WTC11 (cell line): ENCODE measurements at regions not wholly inside any gene's neighbourhood (a gene's known extent, or its start where the extent isn't known, plus 50 kb on each side); places are given as distances from the start of the nearest gene placed in this dataset.
A peak's percentile ranks its signal among the peaks of the same experiment; 100 is the strongest.

Experiments used
- CBFB ChIP-seq: sonication (generic); formaldehyde crosslinking; IDR thresholded peaks from 2 replicates; pipeline ENCODE4 v1.8.1; 2022; ENCODE audit warnings: mild to moderate bottlenecking, low read depth, missing genetic modification reagents
- CREM ChIP-seq: sonication (generic); formaldehyde crosslinking; IDR thresholded peaks from 2 replicates; pipeline ENCODE4 v1.8.1; 2022; ENCODE audit warnings: mild to moderate bottlenecking, missing genetic modification reagents, moderate library complexity
- EMX1 ChIP-seq: fragments of 250-450 bp; sonication (Bioruptor Pico); IDR thresholded peaks from 2 replicates; pipeline ENCODE4 v1.8.0; 2021; ENCODE audit warnings: mild to moderate bottlenecking
- ETV6 ChIP-seq: sonication (generic); formaldehyde crosslinking; IDR thresholded peaks from 2 replicates; pipeline ENCODE4 v1.8.1; 2022; ENCODE audit warnings: mild to moderate bottlenecking, missing genetic modification reagents
- FOXK1 ChIP-seq: sonication (generic); formaldehyde crosslinking; IDR thresholded peaks from 2 replicates; pipeline ENCODE4 v1.8.0; 2022; ENCODE audit warnings: mild to moderate bottlenecking, moderate library complexity, missing genetic modification reagents
- HMGA2 ChIP-seq: fragments of 250-450 bp; sonication (Bioruptor Pico); IDR thresholded peaks from 2 replicates; pipeline ENCODE4 v1.4.0; 2021; ENCODE audit warnings: mild to moderate bottlenecking, moderate library complexity
- IRF2 ChIP-seq: sonication (generic); formaldehyde crosslinking; IDR thresholded peaks from 2 replicates; pipeline ENCODE4 v1.8.0; 2022; ENCODE audit warnings: low read depth, missing genetic modification reagents, borderline replicate concordance
- JUN ChIP-seq: sonication (generic); formaldehyde crosslinking; IDR thresholded peaks from 2 replicates; pipeline ENCODE4 v1.8.0; 2023; ENCODE audit warnings: mild to moderate bottlenecking, missing genetic modification reagents
- KAT7 ChIP-seq: sonication (generic); formaldehyde crosslinking; IDR thresholded peaks from 2 replicates; pipeline ENCODE4 v1.8.1; 2023; ENCODE audit warnings: missing genetic modification reagents, mild to moderate bottlenecking, borderline replicate concordance
- MXD4 ChIP-seq: fragments of 250-450 bp; sonication (Bioruptor Pico); IDR thresholded peaks from 2 replicates; pipeline ENCODE4 v1.8.0; 2021; ENCODE audit warnings: mild to moderate bottlenecking, moderate library complexity, borderline replicate concordance
- NFE2L1 ChIP-seq: sonication (generic); formaldehyde crosslinking; IDR thresholded peaks from 2 replicates; pipeline ENCODE4 v1.8.1; 2023; ENCODE audit warnings: missing genetic modification reagents
- OVOL2 ChIP-seq: fragments of 250-450 bp; sonication (Bioruptor Pico); IDR thresholded peaks from 2 replicates; pipeline ENCODE4 v1.9.0; 2021; ENCODE audit warnings: mild to moderate bottlenecking, borderline replicate concordance
- RELA ChIP-seq: sonication (generic); formaldehyde crosslinking; IDR thresholded peaks from 2 replicates; pipeline ENCODE4 v1.8.1; 2022; ENCODE audit warnings: missing genetic modification reagents, mild to moderate bottlenecking, borderline replicate concordance
- ZBTB21 ChIP-seq: sonication (generic); formaldehyde crosslinking; IDR thresholded peaks from 2 replicates; pipeline ENCODE4 v1.8.1; 2023; ENCODE audit warnings: mild to moderate bottlenecking, missing genetic modification reagents, borderline replicate concordance
- ZNF263 ChIP-seq: sonication (generic); formaldehyde crosslinking; IDR thresholded peaks from 2 replicates; pipeline ENCODE4 v1.8.1; 2022; ENCODE audit warnings: low read depth, mild to moderate bottlenecking, moderate library complexity, missing genetic modification reagents
- ZNF317 ChIP-seq: sonication (generic); formaldehyde crosslinking; IDR thresholded peaks from 2 replicates; pipeline ENCODE4 v1.8.1; 2023; ENCODE audit warnings: low read depth, mild to moderate bottlenecking, moderate library complexity, missing genetic modification reagents, borderline replicate concordance
- ZNF416 ChIP-seq: fragments of 250-450 bp; sonication (Bioruptor Pico); IDR thresholded peaks from 2 replicates; pipeline ENCODE4 v1.9.0; 2021; ENCODE audit warnings: mild to moderate bottlenecking, inconsistent platforms
- TF ChIP-seq, protein P1 (sequence below): sonication (generic); formaldehyde crosslinking; IDR thresholded peaks from 2 replicates; pipeline ENCODE4 v1.8.1; 2022; ENCODE audit warnings: low read depth, mild to moderate bottlenecking, moderate library complexity, missing genetic modification reagents, borderline replicate concordance
- TF ChIP-seq, protein P2 (sequence below): sonication (generic); formaldehyde crosslinking; IDR thresholded peaks from 2 replicates; pipeline ENCODE4 v1.8.1; 2023; ENCODE audit warnings: mild to moderate bottlenecking, missing genetic modification reagents, moderate library complexity
- TF ChIP-seq, protein P3 (sequence below): fragments of 250-450 bp; sonication (Bioruptor Pico); IDR thresholded peaks from 2 replicates; pipeline ENCODE4 v1.9.0; 2021; ENCODE audit warnings: moderate library complexity, mild to moderate bottlenecking, inconsistent platforms, borderline replicate concordance
- TF ChIP-seq, protein P4 (sequence below): sonication (generic); formaldehyde crosslinking; IDR thresholded peaks from 2 replicates; pipeline ENCODE4 v1.8.0; 2022; ENCODE audit warnings: mild to moderate bottlenecking, missing genetic modification reagents
- TF ChIP-seq, protein P5 (sequence below): sonication (generic); formaldehyde crosslinking; IDR thresholded peaks from 2 replicates; pipeline ENCODE4 v1.8.0; 2023; ENCODE audit warnings: missing genetic modification reagents, mild to moderate bottlenecking, borderline replicate concordance
- TF ChIP-seq, protein P6 (sequence below): sonication (generic); formaldehyde crosslinking; IDR thresholded peaks from 2 replicates; pipeline ENCODE4 v1.8.1; 2022; ENCODE audit warnings: mild to moderate bottlenecking, missing genetic modification reagents, moderate library complexity, borderline replicate concordance
- TF ChIP-seq, protein P7 (sequence below): sonication (generic); formaldehyde crosslinking; IDR thresholded peaks from 2 replicates; pipeline ENCODE4 v1.8.0; 2023; ENCODE audit warnings: missing genetic modification reagents
- TF ChIP-seq, protein P8 (sequence below): sonication (generic); formaldehyde crosslinking; IDR thresholded peaks from 2 replicates; pipeline ENCODE4 v1.8.1; 2022; ENCODE audit warnings: low read depth, missing genetic modification reagents, borderline replicate concordance

DNA sequence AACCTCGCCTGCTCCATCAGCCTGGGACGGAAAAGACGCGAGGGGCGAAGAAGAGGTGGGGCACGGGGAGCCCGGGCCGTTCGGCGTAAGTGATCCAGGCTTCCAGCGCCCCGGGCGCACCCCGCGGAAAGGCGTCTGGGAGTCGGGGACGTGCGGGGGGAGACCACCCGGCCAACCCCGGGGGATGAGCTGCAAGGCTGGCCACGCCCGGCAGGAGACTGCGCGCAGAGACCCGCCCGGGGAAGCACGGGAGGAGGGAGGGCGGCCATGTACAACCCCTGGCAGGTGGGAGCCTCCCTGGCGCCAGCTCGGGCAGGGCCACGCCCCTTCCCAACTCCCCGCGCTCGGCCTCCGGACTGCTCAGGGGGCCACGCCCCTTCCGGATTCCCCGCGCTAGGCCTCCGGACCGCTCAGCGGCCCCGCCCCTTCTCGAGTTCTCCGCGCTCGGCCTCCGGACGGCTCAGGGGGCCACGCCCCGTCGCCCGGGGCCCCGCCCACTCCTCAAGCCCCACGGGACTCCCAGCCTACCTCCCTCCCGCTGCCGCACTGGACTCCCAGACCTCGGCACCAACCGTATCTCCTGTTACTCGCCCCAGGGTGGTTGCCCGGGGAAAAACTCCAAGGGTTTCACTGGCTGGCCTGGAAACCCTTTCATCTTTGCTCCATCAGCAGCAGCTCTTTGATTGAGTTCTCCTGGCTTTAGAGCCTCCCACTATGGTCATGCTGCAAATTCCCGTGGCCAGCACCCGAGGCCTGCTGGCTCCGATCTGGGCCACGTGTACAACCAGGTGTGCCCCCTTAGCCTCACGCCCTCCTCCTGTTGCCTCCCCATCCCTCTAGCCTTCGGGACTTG is 284.4 kb downstream of the ZEB1 start (continued):
- TF ChIP-seq, protein P1, sequence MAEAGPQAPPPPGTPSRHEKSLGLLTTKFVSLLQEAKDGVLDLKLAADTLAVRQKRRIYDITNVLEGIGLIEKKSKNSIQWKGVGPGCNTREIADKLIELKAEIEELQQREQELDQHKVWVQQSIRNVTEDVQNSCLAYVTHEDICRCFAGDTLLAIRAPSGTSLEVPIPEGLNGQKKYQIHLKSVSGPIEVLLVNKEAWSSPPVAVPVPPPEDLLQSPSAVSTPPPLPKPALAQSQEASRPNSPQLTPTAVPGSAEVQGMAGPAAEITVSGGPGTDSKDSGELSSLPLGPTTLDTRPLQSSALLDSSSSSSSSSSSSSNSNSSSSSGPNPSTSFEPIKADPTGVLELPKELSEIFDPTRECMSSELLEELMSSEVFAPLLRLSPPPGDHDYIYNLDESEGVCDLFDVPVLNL (CRISPR knock-in tag), result no peak
- no peak for TF ChIP-seq RELA
- TF ChIP-seq MXD4, result no peak
- TF ChIP-seq, protein P2, sequence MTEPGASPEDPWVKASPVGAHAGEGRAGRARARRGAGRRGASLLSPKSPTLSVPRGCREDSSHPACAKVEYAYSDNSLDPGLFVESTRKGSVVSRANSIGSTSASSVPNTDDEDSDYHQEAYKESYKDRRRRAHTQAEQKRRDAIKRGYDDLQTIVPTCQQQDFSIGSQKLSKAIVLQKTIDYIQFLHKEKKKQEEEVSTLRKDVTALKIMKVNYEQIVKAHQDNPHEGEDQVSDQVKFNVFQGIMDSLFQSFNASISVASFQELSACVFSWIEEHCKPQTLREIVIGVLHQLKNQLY (CRISPR knock-in tag), result no peak
- TF ChIP-seq KAT7 (CRISPR knock-in tag), result no peak
- TF ChIP-seq ZNF317, result no peak
- no peak for TF ChIP-seq ZNF416 (CRISPR knock-in tag)
- no peak for TF ChIP-seq OVOL2 (CRISPR knock-in tag)
- TF ChIP-seq, protein P3, sequence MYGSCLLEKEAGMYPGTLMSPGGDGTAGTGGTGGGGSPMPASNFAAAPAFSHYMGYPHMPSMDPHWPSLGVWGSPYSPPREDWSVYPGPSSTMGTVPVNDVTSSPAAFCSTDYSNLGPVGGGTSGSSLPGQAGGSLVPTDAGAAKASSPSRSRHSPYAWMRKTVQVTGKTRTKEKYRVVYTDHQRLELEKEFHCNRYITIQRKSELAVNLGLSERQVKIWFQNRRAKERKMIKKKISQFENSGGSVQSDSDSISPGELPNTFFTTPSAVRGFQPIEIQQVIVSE, result no peak
- TF ChIP-seq ETV6 (CRISPR knock-in tag), result peak; percentile 46; the same call in 1 of the 2 replicates
- no peak for TF ChIP-seq HMGA2 (CRISPR knock-in tag)
- TF ChIP-seq, protein P4, sequence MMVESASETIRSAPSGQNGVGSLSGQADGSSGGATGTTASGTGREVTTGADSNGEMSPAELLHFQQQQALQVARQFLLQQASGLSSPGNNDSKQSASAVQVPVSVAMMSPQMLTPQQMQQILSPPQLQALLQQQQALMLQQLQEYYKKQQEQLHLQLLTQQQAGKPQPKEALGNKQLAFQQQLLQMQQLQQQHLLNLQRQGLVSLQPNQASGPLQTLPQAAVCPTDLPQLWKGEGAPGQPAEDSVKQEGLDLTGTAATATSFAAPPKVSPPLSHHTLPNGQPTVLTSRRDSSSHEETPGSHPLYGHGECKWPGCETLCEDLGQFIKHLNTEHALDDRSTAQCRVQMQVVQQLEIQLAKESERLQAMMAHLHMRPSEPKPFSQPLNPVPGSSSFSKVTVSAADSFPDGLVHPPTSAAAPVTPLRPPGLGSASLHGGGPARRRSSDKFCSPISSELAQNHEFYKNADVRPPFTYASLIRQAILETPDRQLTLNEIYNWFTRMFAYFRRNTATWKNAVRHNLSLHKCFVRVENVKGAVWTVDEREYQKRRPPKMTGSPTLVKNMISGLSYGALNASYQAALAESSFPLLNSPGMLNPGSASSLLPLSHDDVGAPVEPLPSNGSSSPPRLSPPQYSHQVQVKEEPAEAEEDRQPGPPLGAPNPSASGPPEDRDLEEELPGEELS (CRISPR knock-in tag), result peak; percentile 83; the same call in 1 of the 2 replicates
- TF ChIP-seq, protein P5, sequence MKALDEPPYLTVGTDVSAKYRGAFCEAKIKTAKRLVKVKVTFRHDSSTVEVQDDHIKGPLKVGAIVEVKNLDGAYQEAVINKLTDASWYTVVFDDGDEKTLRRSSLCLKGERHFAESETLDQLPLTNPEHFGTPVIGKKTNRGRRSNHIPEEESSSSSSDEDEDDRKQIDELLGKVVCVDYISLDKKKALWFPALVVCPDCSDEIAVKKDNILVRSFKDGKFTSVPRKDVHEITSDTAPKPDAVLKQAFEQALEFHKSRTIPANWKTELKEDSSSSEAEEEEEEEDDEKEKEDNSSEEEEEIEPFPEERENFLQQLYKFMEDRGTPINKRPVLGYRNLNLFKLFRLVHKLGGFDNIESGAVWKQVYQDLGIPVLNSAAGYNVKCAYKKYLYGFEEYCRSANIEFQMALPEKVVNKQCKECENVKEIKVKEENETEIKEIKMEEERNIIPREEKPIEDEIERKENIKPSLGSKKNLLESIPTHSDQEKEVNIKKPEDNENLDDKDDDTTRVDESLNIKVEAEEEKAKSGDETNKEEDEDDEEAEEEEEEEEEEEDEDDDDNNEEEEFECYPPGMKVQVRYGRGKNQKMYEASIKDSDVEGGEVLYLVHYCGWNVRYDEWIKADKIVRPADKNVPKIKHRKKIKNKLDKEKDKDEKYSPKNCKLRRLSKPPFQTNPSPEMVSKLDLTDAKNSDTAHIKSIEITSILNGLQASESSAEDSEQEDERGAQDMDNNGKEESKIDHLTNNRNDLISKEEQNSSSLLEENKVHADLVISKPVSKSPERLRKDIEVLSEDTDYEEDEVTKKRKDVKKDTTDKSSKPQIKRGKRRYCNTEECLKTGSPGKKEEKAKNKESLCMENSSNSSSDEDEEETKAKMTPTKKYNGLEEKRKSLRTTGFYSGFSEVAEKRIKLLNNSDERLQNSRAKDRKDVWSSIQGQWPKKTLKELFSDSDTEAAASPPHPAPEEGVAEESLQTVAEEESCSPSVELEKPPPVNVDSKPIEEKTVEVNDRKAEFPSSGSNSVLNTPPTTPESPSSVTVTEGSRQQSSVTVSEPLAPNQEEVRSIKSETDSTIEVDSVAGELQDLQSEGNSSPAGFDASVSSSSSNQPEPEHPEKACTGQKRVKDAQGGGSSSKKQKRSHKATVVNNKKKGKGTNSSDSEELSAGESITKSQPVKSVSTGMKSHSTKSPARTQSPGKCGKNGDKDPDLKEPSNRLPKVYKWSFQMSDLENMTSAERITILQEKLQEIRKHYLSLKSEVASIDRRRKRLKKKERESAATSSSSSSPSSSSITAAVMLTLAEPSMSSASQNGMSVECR (CRISPR knock-in tag), result peak; percentile 22; the same call in 1 of the 2 replicates
- peak; percentile 59; the same call in 1 of the 2 replicates for TF ChIP-seq NFE2L1 (CRISPR knock-in tag)
- TF ChIP-seq JUN, result no peak
- no peak for TF ChIP-seq ZNF263 (CRISPR knock-in tag)
- TF ChIP-seq, protein P6, sequence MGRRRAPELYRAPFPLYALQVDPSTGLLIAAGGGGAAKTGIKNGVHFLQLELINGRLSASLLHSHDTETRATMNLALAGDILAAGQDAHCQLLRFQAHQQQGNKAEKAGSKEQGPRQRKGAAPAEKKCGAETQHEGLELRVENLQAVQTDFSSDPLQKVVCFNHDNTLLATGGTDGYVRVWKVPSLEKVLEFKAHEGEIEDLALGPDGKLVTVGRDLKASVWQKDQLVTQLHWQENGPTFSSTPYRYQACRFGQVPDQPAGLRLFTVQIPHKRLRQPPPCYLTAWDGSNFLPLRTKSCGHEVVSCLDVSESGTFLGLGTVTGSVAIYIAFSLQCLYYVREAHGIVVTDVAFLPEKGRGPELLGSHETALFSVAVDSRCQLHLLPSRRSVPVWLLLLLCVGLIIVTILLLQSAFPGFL (CRISPR knock-in tag), result no peak
- TF ChIP-seq, protein P7, sequence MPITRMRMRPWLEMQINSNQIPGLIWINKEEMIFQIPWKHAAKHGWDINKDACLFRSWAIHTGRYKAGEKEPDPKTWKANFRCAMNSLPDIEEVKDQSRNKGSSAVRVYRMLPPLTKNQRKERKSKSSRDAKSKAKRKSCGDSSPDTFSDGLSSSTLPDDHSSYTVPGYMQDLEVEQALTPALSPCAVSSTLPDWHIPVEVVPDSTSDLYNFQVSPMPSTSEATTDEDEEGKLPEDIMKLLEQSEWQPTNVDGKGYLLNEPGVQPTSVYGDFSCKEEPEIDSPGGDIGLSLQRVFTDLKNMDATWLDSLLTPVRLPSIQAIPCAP (CRISPR knock-in tag), result no peak
- TF ChIP-seq, protein P8, sequence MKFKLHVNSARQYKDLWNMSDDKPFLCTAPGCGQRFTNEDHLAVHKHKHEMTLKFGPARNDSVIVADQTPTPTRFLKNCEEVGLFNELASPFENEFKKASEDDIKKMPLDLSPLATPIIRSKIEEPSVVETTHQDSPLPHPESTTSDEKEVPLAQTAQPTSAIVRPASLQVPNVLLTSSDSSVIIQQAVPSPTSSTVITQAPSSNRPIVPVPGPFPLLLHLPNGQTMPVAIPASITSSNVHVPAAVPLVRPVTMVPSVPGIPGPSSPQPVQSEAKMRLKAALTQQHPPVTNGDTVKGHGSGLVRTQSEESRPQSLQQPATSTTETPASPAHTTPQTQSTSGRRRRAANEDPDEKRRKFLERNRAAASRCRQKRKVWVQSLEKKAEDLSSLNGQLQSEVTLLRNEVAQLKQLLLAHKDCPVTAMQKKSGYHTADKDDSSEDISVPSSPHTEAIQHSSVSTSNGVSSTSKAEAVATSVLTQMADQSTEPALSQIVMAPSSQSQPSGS (CRISPR knock-in tag), result no peak
- no peak for TF ChIP-seq IRF2 (CRISPR knock-in tag)
- no peak for TF ChIP-seq CREM (CRISPR knock-in tag)
- TF ChIP-seq ZBTB21, result no peak
- TF ChIP-seq FOXK1 (CRISPR knock-in tag), result peak; percentile 70
- no peak for TF ChIP-seq CBFB (CRISPR knock-in tag)
- TF ChIP-seq EMX1 (CRISPR knock-in tag), result no peak
